NCI-H748 (cell line): ENCODE measurements at regions not wholly inside any gene's neighbourhood (a gene's known extent, or its start where the extent isn't known, plus 50 kb on each side); places are given as distances from the start of the nearest gene placed in this dataset.

ENCODE experiments used
- DNase-seq: peaks from one replicate; lab custom pipeline; 2025; ENCODE audit not compliant: unreplicated experiment; lab: John Stamatoyannopoulos, UW

DNA sequence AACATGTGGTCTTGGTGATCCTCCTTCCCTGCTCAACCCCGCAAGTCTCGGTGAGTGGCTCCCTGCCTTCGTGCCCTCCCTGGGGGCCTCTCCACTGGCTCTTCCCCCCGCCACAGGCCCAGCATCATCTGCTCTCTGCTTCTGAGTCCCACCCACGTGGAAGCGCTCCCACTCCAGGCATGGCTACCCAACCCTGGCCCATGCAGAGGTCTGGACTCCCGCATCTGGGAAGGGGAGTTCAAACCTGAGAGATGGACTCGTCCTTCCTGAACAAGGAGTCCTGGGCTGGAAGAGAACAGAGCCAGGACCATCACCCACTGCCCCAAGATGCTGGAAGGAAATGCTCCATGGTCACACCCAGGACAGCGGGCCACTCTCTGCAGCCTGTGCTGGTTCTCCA is 90.8 kb downstream of the DHCR7 start:
- no peak for DNase-seq

DNA sequence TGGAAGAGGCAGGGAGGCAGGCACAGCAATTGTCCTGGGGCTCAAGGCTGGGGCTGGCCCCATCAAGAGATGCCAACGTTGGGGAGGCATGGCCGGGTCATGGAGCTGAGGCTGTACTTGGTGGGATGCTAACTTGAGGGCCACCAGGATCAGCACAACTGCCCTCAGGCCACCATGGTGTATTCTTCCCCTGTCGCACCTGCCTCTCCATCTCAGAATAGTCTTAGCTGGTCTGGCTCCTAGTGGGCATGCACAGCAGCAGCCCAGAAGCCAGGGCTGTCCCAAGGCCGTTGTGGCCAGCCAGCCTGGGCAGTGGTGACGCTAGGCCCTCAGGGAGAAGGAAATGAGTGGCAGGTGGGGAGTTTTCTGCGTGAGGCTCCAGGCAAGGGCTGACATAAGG is 91.3 kb downstream of the DHCR7 start:
- no peak for DNase-seq

DNA sequence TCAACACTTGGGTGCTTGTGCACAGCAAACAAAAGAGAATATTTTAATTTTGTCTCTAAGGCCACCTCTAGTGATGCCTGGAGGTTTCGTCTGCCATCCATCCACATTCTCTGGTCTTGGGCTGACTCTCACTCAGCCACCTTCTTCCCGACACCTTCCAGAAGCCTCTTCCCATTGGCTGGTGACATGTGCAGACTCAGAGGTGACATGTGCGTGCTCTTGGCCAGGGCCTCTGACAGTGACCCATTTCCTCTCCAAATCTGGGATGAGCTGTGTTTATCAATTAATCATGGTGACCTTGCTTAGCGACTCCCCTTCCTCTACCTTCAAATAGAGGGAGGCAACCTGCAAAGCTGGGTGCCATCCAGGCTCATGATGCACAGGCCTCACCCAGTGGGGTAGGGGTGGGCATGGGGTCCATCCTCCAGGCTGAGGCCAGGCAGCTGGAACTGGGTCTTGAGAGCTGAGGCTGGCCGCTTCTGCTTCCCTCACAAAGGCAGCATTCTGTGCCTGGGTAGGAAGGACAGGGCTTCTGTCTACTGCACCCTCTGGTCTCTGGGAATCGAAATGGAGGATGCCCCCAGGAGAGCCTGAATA is 91.8 kb downstream of the DHCR7 start:
- DNase-seq, result no peak

DNA sequence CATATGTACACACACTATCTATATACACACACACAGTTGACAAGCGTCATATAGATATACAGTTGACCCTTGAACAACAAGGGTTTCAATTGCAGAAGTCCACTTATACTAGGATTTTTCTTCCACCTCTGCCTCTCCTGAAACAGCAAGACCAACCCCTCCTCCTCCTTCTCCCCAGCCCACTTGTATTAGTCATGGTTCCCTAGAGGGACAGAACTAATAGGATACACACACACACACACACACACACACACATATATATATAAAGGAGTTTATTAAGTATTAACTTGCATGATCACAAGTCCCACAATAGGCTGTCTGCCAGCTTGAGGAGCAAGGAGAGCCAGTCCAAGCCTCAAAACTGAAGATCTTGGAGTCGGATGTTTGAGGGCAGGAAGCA is 92.9 kb downstream of the DHCR7 start:
- no peak for DNase-seq

DNA sequence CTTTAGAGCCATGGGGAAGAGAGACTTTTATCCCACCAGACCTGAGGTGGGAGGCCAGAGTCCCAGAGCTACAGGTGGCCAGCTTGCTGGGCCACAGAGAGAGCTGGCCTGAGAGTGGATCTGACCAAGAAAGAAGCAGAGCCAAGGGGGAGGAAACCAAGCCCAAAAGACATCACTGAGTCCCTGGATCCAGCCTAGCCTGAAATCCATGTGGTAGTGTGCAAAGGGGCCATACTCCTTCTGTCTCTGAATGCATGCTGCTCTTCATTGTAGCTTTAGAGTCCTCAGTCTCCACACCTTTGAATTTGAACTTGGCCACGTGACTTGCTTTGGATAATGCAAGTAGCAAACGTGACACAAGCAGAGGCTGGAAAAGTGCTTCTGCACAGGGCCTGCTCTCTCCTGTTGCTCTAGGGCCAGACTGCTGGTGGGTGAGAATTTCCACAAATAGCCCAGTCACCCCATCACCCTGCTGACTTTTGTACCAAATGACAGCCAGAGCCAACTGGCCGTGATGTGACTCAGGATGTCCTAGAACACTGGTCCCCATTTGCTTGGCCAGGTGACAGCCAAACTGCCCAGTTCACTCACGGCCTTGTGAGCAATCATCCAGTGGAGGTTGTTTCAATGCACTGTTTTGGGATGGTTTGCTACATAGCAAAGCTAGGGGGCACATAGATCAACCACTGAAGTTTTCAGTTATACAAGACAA is 93.6 kb downstream of the DHCR7 start:
- DNase-seq, result no peak

DNA sequence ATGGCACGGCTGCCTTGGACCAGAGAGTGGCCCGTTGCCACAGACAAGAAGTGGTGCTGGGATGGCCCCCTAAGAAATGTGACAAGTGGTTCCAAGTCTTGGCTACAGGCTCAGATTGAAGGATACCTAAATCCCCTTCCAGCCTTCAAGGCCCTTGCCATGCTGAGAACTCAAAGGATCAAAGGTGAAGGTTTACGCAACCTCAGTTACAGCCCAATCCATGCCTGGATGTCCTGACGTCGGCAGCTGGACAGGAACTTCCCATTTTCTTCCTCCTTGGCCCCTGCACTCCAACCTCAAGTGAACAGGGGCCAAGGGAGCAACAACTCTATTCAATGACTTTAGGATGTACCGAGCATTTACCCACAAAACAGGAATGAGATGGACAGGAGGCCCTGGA is 95.4 kb downstream of the DHCR7 start:
- no peak for DNase-seq

DNA sequence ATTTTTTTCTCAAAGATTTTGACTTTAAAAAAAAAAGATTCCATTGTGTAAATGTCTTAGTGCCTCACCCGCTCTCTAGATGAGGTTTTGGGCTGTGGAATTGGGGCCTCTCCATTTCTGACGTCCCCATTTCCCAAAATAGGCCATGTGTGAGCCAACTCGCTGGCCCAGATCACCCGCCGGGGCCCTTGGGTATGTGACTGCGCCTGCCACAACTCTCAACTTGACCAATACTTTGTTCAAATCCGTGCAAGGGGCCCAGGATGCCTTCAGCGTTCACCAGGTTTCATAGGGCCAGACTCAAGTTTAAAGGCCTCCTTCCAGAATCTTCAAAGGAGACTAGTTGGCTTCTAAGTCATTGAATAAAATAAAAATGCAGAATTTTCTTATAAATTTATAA is 96.0 kb downstream of the DHCR7 start:
- DNase-seq, result no peak

DNA sequence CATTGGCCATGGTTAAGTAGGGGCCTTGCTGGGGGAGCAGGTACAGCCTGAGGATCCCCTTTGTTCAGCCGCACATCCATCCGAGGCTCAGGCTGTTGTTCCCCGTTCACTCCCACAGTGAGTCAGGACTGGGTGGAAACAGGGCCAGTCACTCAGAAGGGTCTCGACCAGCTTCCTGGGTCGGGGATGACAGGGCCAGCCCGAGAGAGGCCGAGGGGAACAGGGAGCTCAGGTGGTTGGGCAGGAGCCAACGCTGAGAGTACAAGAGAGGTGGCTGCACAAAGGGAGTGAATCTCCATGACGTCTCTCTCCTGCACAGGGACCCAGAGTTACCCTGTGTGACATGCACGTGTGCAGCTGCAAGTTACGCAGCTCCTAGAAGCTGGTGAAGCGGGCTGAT is 97.2 kb upstream of the SHANK2 start:
- no peak for DNase-seq

DNA sequence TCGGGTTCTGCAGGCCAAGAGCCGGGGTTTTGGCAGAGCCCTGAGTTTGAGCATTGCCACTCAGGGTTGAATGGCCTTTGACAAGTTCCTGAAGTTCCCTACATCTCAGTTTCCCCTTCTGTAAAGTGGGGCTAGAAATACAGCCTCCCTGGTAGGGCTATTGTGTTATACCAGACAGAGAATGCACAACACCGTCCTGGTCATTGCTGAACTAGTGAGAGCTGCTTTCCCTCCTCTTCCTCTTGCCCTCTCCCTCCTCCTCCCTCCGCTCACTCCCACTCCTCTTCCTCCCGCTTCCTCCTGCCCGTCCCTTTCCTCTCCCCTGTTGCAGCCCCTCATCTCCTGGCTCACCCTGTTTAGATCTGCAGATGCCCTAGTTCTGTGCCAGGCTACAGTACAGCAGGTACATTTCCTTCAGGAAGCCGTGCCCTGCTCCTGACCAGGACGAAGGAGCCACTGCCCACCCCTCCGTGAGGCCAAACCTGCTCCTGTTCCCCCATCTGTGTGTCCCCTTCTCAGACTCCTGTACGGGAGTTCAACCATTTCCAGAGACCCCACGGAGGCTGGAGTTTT is 91.5 kb upstream of the SHANK2 start:
- no peak for DNase-seq

DNA sequence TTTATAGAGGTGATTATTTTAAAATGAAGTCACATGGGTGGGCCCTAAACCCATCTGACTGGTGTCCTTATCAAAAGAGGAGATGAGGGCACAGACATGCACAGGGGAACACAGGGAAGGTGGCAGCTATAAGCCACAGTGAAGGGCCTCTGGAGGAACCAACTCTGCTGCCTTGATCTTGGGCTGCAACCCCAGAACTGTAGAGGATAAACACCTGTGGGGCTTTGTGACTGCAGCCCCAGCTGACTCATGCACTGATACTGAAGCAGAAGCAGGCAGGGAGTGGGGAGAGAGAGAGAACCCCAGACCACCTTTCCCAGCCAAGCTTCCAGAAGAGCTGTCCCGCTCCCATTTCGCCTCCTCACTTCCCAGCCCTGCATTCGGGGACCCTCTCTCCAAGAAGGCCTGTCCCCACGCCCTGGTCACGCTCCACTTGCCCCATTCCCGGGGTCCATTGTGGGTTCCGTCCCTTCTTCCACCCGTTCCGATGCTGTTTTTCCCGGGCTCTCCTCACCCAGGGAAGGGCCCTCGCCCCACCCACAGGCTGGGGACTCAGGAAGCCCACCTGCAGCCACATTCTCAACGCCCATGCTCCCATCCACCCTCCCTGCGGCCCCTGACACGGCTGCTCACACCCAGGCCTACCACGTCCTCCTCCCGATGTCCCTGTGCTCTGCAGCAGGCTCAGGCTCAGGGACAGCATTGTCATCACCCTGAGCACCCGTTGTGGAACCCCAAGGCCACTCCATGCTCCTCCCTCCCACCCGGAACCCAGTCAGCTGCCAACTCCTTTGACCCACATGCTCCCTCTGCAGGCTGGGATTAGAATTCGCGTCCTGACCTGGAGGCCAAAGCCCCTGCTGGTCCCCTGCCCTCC is 90.8 kb upstream of the SHANK2 start:
- DNase-seq, result peak; percentile 42

DNA sequence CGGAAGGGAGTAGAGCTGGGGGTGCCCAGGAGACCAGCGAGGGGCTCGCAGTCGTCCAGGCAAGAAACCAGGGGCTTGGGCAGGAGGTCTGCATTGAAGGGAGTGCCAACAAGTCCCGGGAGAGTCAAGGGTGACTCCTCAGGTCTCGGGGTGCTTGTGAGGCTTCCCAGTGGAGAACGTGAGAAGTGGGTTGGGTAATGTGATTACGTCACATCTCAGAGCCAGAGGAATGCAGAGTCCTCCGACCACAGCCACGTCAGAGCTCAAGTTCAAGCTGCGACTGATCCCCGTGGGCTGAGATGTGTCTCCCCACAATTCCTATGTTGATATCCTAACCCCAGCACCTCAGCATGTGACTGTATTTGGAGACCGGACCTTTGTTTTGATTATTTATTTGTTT is 89.7 kb upstream of the SHANK2 start:
- no peak for DNase-seq

DNA sequence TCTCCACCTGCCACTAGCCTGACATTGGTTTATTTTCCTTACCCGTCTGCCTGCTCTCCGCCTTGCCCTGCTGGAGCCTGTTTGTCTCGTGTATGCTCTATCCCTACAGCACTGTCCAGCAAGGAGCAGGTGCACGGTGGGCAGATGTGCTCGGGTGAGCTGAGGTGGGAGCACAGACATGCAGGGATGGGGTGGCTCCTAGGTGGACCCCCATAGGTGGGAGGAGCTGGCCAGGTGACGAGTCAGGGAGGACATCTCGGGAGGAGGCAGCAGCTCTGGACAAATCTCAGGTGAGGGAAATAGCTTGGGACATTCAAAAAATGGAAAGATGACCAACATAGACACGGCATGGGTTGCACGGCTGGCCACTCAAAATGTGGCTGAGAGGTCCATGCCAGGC is 89.2 kb upstream of the SHANK2 start:
- no peak for DNase-seq

DNA sequence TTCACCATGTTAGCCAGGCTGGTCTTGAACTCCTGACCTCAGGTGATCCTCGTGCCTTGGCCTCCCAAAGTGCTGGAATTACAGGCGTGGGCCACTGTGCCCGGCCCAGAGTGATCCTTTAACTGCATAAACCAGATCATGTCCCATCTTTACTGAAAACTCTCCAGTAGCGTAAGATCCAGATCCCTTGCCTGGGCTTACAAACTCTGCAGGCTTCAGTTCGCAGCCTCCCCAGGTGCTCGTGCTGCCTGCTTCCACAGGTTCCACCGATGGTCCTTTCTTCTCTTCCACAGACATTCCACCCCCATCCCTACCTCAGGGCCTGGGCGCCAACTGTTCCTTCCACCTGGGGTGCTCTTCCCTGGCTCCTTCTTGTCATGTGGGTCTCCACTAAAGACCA is 88.8 kb upstream of the SHANK2 start:
- no peak for DNase-seq

DNA sequence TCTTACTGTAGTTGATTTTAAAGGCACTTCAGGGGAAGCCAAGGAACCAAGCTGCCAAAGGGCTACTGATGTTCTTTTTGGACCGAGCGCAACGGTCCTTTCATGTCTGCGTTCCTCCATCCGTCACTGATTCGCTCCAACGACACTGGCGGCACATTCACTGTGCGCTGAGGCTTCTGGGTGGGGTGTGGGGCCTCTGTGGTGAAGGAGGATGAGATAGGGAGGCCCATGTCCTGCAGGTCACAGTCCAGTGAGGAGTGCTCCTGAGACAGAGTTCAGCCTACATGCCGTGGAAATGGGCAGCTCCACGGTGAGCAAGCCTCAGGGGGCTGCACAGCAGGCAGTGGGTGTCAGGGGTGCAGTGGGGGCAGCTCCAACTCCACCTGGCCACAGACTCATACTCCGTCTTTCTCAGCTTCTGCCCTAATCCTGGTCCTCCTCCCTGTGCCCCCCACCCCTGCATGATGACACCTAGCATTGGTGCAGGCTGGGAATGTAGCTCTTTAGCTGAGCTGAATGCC is 87.8 kb upstream of the SHANK2 start:
- DNase-seq, result no peak

DNA sequence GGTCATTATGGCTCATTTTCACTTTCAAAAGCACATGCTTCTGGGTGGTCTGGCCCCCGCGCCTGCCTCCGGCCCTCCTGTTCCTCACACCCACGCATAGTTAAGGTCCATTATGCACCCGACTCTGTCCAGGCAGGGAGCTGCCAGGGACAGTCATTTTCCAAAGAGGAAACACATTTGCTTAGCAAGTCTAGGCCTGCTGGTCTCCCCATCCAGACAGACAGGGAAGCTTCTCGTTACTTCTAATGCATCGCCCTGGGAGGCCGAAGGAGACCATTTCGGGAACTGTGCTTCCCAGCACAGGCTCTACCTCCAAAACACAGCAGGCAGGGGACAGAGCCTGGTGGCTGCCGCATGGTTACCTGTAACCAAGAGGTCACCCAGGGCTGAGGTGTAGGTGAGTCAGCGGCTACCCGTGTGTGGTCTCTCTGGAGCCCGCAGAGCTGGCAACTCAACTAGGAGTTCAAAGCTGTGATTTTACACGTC is 87.1 kb upstream of the SHANK2 start:
- DNase-seq, result no peak

DNA sequence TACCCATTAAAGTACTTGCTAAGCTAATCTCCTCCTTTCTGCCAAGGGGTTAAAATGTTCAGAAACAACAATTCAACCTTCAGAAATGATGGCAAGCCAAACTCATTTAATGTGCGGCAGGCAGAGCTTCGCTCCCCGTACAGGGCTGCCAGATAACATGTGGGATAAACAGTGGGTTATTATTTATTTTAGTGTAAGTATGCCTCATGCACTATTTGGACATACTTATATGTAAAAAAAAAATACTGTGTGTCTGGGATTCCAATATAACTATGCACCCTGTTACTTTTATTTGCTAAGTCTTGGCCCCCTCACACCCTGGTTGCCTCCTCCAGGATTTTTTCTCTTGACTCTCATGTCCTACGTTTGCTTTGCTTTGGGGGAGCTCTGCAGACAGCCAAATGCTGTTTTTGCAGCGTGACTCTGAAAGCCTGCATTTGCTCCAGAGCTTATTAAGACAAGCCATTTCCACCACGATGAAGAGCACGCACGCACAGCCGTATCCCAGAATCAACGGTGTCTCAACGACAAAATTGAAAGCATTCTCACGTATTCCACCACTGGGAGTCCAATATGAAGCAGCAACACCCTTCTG is 86.5 kb upstream of the SHANK2 start:
- DNase-seq, result no peak

DNA sequence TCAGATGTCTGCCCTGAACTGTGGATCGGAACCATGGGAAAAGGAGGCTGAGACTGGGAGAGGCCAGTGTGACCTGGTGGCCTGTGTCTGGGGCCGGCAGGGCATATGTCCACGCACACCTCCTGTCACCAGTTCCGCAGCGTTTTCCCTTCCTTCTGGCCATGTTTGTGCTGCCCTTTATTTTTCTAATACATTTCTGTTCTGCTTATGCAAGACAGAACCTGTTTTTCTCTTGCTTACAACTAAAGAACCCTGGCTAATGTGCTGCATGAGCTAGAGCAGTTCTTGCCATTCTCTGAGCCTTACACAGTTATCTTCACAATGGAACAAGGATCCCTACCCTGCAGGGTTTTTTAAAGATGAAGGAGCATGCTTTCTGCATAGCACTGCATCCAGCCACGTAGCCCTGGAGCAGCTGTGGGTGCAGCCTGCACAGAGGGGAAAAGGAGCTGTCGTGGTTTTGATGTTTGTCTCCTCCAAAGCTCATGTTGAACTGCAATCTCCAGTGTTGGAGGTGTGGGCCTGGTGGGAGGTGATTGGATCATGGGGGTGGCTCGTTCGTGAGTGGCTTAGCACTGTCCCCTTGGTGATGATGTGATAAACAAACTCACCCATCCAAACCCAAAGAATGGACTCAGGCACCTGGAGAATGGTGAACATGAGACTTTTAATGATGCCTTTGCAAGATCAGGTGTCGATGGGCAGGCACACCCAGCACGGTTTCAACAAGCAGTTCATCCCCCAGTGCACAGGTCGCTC is 84.8 kb upstream of the SHANK2 start:
- DNase-seq, result peak; percentile 51

DNA sequence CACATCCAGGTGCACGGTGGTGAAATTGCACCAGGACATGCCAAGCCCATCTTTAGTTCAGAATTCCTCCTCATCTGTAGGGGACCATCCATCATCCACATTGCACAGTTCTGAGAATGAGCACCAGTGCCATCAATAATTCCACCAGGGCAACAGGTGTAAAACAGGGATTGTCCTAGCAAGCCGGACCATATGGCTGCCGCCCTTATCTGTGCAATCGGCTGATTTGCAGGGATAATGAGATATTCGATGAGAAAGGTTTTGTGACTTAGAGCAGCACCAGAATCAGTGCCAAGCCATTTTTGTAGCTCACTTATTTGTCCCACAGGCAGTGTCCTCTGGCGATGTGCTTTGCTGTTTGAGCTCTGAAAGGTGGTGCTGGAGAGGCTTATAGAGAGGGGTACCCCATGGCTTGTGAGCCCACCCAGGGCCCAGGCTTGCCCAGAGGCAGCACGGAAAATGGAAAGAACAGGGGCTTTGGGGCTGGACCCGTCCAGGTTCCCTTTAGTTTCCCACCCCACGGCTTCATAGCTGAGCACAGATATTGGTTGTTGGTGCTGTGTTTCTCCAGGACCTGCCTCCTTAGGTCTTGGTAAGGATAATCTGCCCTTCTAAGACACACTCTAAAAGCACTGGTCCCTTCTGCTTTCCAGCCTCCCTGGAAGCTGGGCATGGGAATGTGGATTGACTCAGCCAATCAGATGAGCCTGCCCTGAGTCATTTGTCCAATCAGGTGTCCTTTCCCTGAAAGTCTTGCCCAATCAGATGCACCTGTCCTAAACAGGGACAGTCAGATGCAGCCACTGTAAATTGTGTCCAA is 84.0 kb upstream of the SHANK2 start:
- DNase-seq, result no peak

DNA sequence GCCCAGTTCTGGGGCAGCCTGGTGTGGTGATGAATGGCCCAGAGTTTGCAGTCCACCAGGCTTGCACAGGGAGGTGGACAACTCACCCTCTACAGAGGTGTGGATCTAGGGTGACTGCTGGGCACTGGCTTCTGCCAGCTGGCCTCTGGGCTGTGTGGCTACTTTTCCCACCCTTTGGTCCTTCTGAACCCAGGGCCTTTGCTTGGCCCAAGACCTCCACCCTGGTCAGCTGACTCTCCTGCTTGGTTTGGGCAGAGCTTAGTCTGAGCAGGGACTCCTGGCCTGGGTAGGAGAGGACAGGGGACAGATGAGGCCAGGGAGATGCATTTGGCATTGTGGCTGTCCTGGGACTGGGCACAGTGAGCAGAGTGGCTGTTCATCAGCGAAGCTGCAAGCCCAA is 83.0 kb upstream of the SHANK2 start:
- DNase-seq, result no peak
